NCI-H524 (cell line): ENCODE measurements at regions not wholly inside any gene's neighbourhood (a gene's known extent, or its start where the extent isn't known, plus 50 kb on each side); places are given as distances from the start of the nearest gene placed in this dataset.

ENCODE experiments used
- DNase-seq, 2 experiments: peaks; one replicate each; lab custom pipeline; 2025; lab: John Stamatoyannopoulos, UW

DNA sequence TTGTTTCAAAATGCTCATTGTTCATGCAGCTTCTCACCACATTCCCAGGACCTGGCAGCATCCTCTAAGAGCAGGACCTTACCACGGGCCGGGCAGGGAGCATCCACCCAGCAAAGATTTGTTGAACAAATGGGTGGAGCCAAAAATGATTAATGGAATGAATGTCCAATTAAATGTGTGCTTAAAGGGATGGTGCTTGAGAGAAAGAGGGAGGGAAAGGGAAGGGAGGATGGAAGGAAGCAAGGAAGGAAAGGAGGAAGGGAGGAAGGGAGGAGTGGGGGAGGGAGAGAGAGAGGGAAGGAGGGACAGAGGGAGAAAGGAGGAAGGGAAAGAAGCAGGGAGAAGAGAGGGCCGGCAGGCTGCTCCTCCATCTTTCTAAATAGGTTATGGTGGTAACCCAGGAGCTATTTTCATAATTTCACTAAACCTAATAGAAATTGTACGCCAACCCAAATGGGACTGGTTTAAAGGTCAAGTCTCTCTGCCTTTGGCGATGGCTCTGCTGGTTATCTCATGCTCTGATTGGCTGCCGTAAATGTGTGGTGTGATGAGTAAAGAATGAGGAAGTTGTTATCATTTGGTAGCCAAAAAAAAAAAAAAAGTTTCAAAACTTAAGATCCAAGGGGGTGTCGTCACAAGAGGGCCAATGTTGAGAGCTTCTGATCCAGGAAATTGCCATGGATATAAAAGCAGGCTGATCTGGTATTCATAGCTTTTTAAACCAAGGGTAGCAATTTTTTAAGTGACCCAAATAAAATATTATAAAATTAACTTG, 126.7 kb upstream of the FOXF1 start:
- no peak for DNase-seq

DNA sequence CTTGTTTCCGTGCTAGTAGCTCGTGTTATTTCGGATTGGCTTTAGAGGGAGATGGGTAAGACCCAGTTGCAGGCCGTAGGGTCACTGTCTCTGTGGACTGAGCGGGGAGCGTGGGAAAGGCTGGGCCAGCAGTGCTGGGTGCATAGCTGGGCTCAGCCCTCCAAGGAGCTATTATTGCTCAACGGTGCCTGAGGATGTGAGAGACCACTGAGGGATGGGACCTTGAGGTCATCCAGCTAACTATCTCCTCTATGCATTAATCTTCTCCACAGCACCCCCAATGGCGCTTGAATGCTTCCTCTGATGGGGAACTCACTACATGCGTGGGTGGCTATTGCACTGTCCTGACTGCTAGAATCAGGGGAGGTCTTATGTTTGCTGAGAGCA, 126.1 kb upstream of the FOXF1 start:
- DNase-seq: no peak

DNA sequence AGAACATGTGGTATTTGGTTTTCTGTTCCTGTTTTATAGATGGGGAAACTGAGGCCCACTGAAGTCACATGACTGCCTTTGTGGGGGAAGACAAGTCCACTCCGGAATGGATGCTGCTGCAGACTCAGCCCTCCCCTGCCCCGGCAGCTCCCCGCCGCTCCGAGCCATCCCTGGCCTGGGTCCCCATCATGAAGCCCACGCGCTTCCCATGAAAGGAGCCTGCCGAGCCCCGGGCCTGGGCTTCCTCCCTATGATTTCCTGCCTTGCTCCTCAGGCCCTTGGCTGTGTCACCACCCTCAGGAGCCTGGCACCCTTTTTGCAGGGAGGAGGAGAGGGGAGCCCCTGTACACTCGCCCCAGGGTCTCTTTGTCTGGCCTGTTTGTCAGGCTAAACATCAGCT, 125.3 kb upstream of the FOXF1 start:
- no peak for DNase-seq

DNA sequence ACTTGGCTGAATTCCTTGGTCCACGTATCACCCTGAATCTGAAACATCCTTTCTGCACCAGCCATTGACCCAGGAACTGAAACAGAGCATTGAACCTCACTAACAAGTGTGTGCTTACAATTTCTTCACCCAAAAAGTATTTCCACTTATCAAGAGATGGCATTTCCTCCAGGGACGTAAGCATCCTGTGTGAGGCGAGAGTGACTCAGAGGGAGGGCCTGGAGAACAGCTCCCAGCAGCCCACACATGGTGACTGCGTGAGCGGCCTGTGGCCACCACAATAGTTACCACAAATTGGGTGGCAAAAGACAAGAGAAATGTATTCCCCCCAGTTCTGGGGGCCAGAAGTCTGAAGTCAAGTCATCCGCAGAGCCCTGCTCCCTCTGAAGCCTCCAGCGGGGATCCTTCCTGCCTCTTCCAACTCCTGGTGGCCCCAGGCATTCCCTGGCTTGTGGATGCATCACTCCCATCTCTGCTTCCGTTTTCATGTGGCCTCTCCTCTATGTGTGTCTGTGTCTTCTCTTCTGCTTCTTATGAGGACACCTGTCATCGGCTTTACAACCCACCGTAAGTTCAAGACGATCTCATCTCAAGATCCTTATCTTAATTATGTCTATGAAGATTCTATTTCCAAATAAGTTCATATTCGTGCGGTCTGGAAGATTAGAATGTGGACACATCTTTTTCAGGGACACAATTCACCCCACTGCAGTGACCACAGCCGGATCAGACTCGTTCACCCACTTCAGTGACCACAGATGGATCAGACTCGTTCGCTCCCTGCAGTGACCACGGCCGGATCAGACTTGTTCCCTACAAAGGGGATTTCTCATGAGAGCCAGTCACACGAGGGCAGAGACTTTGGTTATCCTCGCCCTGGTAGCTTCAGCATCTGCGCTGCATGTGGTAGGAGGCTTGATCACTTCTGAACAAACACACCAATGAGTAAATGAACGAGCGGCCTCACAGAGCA, 122.6 kb upstream of the FOXF1 start:
- no peak for DNase-seq

DNA sequence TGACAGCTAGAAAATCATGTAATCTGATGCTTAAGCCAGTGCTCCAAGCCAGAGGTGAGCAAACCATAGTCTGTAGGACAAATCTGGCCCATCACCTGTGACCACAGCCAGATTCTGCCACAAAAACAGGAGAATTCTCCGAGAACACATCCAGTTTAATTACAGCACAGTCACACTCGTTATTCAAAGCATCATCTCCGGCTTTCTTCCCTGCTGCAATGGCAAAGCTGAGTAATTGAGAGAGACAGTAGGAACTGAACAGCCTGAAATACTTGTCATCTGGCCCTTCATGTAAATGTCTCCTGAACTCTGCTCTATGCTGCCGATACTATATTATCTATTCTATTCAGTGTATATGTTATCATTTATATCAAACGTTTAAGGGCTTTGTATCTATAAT, 121.4 kb upstream of the FOXF1 start:
- no peak for DNase-seq

DNA sequence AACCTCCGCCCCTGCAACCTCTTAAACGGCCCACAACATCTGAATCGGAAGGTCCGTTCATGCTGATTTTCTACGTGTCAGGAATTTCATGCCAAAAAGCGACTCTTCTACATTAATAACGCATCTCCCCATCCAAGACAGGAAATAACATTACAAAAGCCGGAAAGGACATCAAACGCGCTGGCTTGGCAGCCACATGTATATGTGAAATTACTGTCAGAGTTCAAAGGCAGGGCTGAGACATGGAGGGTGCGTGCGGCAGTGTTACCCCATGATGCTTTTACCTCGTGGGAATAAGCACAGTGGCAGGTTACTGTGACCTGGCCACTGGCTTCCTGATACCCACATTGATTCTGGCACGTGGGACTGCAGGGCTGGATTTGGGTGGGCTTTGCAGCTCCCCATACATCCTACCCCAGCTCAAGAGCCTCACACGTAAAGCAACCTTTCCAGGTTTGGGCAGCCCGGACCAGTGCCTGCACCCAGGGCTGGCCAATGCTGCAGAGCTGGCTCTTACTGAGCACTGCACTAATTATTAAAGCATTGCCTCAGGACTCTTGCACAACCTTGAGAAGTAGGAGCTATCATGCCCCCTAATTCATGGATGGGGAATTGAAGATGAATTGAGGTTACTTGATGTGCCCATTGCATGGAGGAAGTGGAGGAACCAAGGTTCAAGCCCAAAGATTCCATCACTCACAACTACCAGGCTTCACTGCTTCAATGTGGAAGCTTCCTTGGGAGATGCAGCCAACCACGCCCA, 120.6 kb upstream of the FOXF1 start:
- no peak for DNase-seq

DNA sequence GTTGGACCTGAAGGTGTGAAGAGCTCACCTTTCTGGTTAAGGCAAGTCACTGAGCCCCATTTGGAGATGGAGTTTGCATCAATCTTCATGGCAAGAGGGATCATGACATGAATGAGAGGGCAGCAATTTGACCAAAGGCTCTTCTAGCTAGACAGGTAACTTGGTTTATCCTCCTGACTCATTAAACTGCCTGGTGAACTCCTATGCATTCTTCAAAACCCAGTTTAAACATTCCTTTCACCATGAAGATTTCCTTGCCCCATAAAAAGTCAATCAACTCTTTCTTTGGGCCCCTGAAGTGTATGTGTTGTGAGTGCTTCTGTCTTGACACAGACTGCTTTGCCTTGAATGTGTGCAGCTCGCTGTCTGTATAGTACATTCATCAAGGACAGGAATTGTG, 120.0 kb upstream of the FOXF1 start:
- DNase-seq: no peak

DNA sequence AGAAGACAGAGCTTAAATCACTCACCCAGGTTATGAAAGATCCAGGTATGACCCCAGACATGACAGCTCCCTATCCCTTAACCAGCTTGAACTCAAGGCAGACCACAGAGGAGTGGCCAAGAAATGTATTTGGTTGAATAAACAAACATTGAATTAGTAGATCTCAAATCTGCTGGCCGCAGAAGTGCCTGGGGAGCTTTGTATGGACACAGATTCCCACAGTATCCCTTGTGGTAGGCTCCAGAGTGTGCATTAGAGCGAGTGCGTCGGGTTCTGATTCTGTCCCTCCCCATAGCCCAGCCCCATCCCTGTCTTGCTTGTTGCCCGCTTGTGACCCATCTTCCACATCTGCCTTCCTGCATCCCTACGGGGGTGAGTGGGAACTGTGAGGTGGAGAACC, 118.8 kb upstream of the FOXF1 start:
- DNase-seq: no peak

DNA sequence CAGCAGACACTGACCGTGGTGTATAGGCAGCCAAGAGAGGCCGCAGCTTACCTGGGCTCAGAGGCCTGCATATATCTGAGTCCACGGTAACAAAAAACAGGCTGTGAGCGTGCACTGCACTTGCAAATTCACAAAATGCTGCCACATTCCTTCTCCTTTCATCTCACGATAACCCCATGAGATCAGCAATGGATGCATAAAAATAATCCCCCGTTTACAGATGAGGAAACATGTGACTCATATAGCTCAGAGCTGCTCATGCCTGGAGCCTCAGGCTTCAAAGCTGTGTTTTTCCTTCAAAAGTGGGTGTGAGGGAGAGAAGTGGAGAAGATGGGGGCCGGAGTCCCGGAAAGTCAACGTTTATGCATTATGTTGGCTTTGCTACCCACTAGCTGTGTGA, 118.3 kb upstream of the FOXF1 start:
- DNase-seq: no peak

DNA sequence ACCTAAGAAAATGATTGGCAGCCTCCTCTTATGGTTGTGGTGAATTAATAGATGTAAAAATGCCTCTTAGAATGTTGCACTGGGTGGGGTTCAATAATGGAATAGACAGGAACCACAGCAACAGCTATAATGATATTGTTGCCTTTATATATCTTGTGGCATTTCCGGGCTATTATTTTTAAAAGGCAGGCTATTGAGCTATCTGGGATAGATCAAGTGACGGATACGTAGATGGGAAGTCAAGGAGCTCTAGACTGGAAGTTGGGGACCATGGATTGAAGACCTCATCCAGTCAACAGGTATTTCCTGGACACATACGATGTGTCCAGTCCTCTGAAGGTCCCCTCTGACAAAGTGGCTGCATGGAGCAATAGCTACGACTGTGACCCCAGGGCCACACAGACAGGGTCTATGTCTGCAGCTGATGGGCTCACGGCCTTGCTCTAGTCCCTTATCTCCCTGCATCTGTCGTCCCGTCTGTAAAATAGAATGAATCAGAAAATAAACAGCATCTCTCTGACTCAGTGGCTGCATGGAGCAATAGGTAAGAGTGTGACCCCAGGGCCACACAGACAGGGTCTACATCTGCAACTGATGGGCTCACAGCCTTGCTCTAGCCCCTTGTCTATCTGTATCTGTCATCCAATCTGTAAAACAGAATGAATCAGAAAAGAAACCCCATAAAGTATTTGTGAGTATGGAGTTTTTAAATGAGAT, 117.7 kb upstream of the FOXF1 start:
- no peak for DNase-seq

DNA sequence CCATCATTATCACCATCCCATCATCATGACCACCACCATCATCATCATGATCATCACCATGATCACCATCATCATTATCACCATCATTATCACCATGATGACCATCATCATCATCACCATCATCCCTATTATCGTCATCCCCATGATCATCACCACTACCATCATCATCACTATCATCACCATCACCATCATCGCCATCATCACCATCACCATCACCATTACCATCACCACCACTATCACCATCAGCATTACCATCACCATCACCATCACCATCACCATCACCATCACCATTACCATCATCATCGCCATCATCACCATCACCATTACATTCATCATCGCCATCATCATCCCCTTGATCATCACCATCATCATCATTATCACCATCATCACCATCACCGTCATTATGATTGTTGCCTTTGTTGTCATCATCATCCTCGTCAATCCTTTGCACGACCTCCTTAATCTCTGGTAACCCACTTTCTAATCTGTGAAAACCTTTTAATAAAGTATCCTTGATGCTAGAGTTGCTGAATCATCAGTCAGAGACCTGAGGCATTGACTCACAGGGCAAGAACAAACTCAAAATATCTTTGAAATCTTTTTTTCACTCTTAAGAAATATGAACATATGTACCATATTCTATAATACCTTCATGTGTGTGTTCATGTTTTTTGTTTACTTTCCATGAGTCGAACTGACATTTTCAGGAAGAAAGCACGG, 116.3 kb upstream of the FOXF1 start:
- no peak for DNase-seq

DNA sequence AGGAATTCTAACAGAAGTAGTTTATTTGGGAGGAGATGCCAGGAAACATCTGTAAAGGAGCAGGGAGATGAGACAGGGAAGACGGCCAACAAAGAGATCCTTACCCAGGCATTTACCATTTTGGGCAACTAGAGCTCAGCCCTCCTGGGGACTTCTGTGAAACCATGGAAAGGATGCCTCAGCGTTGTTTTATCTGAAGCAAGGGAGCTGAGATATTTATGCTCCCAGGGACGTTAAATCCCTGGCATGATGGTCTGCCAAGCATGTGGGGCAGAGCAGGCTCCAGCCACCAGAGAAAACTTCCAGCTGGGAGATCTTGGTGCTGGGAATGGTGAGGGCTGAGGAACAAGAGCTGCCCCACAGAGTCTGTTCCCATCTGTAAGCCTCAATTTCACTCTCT, 114.8 kb upstream of the FOXF1 start:
- DNase-seq: no peak

DNA sequence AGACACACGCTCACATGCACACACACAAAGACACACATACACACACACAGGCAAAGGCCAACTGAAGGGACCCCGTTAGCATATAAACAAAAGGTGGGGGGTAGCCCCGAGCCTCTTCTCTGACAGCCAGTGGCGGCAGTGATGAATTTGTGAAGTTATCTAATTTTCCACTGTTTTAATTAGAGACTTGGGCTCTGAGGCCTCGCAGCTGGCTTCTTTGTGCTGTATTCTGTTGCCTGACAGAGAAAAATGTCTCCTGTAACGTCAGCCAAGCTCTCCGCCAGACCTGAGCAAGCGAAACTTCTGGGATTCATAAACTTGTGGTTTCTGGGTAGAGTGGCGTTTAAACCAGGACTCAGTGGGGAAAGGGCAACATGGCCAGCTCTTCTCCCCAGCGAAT, 113.9 kb upstream of the FOXF1 start:
- DNase-seq: no peak

DNA sequence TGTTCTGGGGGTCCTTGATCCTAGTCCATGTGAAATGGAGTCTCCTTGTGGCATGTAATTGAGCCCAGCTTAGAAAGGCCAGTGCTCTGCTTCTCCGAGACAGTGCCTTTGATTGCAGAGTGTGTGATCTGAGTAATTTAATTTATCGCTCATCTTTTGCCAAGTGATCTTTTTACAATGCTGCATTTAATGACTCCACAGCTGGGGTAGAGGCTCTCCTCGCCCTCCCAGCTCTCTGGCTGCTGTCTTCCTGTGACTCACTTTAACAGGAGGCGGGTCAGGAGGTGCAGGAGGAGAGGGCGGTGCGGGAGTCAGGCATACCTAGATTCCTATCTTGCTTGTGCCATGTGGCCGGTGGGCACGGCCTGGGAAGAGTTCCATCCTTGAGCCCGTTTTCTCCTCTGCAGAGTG, 113.4 kb upstream of the FOXF1 start:
- no peak for DNase-seq

DNA sequence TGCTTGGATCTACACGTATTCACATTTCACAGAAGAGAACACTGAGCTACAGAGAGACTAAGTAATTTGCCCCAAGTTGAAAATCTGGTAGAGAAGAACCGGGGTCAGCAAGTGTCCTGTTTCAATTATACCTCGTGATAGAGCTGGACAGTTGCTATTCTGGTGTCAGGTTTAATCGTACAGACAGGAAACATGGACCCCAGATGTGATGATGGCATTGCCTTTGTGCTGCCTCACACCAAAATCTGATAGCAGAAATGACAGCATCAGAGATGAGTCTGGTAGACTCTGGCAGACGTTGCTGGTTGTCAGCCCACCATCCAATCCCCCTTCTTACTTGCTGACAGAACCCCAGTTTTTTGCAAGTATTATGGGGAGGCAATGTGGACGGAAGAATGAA, 112.1 kb upstream of the FOXF1 start:
- no peak for DNase-seq

DNA sequence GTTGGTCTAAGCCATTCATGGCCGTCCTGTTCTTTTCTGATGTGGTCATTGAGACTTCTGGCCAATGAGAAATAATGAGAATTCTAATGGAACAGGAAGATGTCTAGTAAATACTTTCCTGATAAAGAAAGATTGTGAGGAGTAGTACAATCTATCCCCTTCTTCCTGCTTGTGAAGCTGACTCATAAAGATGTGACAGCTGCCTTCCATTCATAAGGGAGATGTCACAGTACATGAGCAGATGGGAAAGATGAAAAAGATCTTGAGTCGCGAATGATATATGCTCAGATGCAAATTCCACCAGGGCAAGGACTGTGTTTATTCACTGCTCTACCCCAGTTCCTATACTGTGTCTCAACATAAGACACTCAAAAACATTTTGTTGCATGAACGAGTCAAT, 111.7 kb upstream of the FOXF1 start:
- no peak for DNase-seq

DNA sequence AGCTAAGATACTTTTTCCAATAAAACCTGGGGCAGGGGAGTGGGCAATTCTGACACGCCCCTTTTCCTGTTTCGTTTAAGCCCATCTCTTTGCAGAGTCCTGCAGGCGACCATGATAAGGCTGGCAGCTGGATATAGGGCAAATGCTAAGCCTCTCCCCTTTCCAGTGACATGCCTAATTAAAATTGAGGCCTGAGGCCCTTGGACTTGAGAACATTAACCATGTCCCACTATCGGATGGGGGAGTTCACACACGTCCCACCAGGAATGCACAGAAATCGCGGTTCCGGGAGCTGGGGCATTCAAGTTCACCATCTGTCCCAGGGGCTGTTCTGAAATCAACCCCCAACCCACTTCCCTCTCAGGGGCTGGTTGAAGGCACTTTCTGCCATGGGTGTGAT, 109.2 kb upstream of the FOXF1 start:
- no peak for DNase-seq

DNA sequence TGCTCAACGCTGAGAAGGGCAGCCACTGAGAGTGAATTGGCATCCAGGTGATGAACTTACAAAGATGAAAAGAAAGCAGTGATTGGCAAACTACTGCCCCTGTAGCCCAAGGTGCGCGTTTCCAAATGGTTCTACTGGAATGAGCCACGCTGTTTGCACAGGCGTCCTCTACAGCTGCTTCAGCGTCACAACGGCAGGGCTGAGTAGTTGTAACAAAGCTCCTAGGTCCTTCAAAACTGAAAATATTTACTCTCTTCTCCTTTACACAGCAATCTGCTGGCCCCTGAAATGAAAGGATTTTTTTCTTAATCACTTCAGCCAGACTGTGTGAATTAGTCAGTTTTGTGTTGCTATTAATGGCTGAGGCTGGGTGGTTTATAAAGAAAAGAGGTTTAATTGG, 107.2 kb upstream of the FOXF1 start:
- no peak for DNase-seq

DNA sequence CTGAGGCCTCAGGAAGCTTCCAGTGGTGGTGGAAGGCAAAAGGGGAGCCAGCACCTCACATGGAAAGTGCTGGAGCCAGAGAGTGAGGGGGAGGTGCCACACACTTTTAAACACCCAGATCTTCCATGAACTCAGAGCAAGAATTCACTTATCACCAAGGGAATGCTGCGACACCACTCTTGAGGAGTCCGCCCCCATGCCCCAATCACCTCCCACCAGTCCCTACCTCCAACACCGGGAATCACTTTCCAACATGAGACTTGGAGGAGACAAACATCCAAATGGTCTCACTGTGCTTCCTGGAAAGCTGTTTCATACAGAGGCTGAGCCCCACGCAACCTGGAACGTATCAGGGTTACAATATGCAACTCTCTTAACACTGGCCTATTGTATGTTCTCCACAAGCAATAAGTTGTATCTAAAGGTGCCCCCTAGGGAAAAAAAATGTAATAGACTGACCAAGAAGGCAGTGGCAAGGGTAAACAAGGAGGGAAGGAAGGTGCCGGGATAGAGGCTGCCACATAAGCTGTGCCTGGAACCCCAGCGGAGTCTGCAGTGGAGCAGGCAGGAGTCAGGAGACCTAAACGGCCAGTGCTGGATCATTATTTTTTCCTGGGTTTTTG, 106.7 kb upstream of the FOXF1 start:
- no peak for DNase-seq

DNA sequence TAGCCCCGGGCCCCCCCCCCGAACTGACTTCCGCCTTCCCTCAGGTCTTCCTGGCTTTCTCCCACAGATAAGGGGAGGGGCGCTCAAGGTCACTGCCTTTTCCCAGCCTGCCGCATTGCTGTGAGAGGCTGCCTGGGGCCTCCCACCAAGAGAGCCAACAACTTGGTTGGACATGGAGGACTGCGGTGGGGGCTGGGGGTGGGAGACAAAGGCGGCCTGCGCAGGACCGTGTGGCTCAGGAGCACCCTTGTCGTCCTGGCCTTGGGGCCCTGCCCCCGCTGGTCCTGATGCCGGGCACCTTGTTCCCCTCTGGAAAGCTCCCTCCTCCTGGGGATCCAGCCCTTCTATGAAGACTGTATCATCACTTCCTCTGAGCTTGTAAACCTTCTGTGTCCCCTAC, 105.6 kb upstream of the FOXF1 start:
- no peak for DNase-seq

DNA sequence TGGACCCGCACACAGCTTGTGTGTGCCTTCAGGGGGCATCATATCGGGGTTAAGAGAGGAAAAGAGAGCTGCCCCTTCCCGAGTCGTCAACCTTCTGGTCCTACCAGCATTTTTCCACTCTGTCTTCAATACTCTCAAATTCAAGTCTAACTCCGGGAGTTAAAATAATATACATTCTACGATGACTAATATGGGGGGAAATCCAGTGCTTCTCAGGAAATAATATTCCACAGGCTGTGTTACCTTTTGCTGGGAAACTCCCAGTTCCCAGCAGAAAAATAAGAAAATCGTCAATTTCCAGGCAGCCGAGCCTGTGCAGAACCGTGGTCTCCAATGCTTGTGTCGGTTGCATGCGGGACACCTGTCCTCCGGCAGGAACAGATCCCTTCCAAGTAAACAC, 105.0 kb upstream of the FOXF1 start:
- no peak for DNase-seq
